ENCODE measurements at regions not wholly inside any gene's neighbourhood (a gene's known extent, or its start where the extent isn't known, plus 50 kb on each side); places are given as distances from the start of the nearest gene placed in this dataset.

DNA sequence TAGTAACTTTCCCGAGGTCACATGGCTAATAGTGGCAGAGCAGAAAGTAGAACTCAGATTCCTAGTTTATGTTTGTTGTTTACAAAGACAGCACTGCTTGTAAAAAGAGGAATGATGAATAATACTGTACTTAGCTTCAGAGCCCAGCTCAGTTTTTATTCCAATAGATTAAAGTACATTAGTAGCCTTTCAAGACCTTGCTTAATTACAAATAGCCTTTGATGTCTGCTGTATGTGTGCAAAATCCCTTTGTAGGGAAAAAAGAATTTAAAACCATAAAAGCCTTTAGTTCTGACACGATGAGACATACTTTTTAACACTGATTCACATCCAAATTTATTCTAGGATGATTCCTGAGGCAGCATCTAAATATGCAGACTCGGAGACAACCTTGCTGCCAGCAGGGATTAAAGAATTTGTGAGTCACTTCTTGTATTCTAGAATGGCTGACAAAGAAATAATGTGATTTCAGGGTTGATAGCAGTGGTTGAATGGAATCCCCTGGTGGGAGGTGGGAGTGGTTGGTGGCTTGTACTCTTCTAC lies 324.2 kb upstream of the TGFBR2 start:
- Histone ChIP-seq H4K5ac (ENCODE audit: low read depth, low read length) (no peak overlapping the region), H4K20me1 (ENCODE audit: insufficient read depth, low read length) (no peaks in the 10 kb centered on the region), H2AFZ (replicated peaks; ENCODE audit: low read length, poor library complexity) (no peak overlapping the region), H3K4me1 (ENCODE audit: control insufficient read depth, insufficient read depth, low read length) (peaks cover 5% of the 10 kb centered on the region), H3K4ac (ENCODE audit: low read depth, low read length) (no peak overlapping the region), H3K27ac (ENCODE audit: insufficient read depth, low read length) (no peak overlapping the region), H4K91ac (ENCODE audit: insufficient read depth, low read depth, low read length) (no peak overlapping the region), H3K9me1 (ENCODE audit: insufficient read depth, low read length) (no peaks in the 10 kb centered on the region), H3K14ac (replicated peaks; ENCODE audit: low read depth, low read length) (no peak overlapping the region), H2AK9ac (replicated peaks; ENCODE audit: low read depth, low read length, poor library complexity) (no peak overlapping the region), H3K4me3 (ENCODE audit: insufficient read depth, low read depth, low read length) (no peak overlapping the region), H3K23ac (ENCODE audit: low read depth, low read length) (no peak overlapping the region), H3K18ac (ENCODE audit: low read depth, low read length) (no peak overlapping the region), H3K9ac (ENCODE audit: low read depth, low read length) (no peak overlapping the region), H2BK5ac (ENCODE audit: low read depth, low read length, poor library complexity, severe bottlenecking) (no peak overlapping the region), H2BK20ac (ENCODE audit: low read depth, low read length) (peak overlapping the region; percentile 79; the same call in 1 of the 2 replicates), H2BK120ac (ENCODE audit: low read depth, low read length) (0 out of 2 replicates have a peak overlapping the region, but pooled peaks have one; percentile 5), H3K9me3 (ENCODE audit: control insufficient read depth, insufficient read depth, low read length) (no peaks in the 10 kb centered on the region), H4K8ac (ENCODE audit: low read depth in 2 of 2, low read length in 2 of 2) (no peak overlapping the region), H3K56ac (ENCODE audit: extremely low read depth, insufficient read depth, low read length) (no peak overlapping the region), H3K36me3 (ENCODE audit: control insufficient read depth, insufficient read depth, low read length) (no peaks in the 10 kb centered on the region), H2BK15ac (ENCODE audit: low read depth, low read length) (no peak overlapping the region; the same call in 2 of the 3 replicates), H3K4me2 (ENCODE audit: low read depth, low read length) (no peak overlapping the region), H2AK5ac (ENCODE audit: low read depth, low read length) (no peak overlapping the region), H3K27me3 (ENCODE audit: control insufficient read depth, insufficient read depth, low read length) (no peaks in the 10 kb centered on the region), H3K79me1 (ENCODE audit: low read depth in 1 of 2, low read length in 2 of 2) (no peaks in the 10 kb centered on the region)
- intact Hi-C loops (cut with micrococcal nuclease): no loop called here
- DNase-seq (peak; percentile 93), ATAC-seq (ENCODE audit: low read depth) (peak; percentile 90)
- no peak for TF ChIP-seq BHLHE40 (IDR thresholded peaks at IDR 0.05; ENCODE audit: low read depth, low read length)
- TF ChIP-seq POLR2A (IDR thresholded peaks at IDR 0.05; ENCODE audit: low read depth, low read length): no peak
- TF ChIP-seq SMC3 (IDR thresholded peaks at IDR 0.05; ENCODE audit: low read depth, low read length): no peak
- no peak for TF ChIP-seq MXI1 (IDR thresholded peaks at IDR 0.05; ENCODE audit: borderline replicate concordance, low read depth, low read length)
- no peak for TF ChIP-seq ELK1 (IDR thresholded peaks at IDR 0.05; ENCODE audit: borderline replicate concordance, low read depth, low read length)
- peak; percentile 12; the same call in 1 of the 2 replicates for TF ChIP-seq RAD21 (IDR thresholded peaks at IDR 0.05; ENCODE audit: low read length)
- TF ChIP-seq, protein P1, sequence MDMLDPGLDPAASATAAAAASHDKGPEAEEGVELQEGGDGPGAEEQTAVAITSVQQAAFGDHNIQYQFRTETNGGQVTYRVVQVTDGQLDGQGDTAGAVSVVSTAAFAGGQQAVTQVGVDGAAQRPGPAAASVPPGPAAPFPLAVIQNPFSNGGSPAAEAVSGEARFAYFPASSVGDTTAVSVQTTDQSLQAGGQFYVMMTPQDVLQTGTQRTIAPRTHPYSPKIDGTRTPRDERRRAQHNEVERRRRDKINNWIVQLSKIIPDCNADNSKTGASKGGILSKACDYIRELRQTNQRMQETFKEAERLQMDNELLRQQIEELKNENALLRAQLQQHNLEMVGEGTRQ (IDR thresholded peaks at IDR 0.05; ENCODE audit: low read depth, low read length): no peak
- no peak for TF ChIP-seq RCOR1 (IDR thresholded peaks at IDR 0.05; ENCODE audit: insufficient replicate concordance, low read length)
- TF ChIP-seq RFX5 (IDR thresholded peaks at IDR 0.05; ENCODE audit: low read depth, low read length): no peak
- no peak; the same call in 1 of the 2 replicates for TF ChIP-seq CTCF (conservative IDR thresholded peaks at IDR 0.05; ENCODE audit: low read depth, low read length)
- TF ChIP-seq MAFK (IDR thresholded peaks at IDR 0.05; ENCODE audit: low read depth, low read length): peak; percentile 63
- no peak for TF ChIP-seq MAZ (IDR thresholded peaks at IDR 0.05; ENCODE audit: borderline replicate concordance, low read depth, low read length)
- peak; percentile 80 for TF ChIP-seq FOS (IDR thresholded peaks at IDR 0.05; ENCODE audit: low read depth, low read length)
- no peak for TF ChIP-seq NFE2L2 (IDR thresholded peaks at IDR 0.05; ENCODE audit: low read depth, low read length)
- TF ChIP-seq CEBPB (IDR thresholded peaks at IDR 0.05; ENCODE audit: low read depth, low read length): no peak
- TF ChIP-seq CHD1 (IDR thresholded peaks at IDR 0.05; ENCODE audit: low read depth, low read length): no peak
- BruUV-seq (replicated peaks): no TSS peak
- dilution Hi-C loops (cut with HindIII; ENCODE audit: low sequenced_read_pairs, unreplicated experiment): no loop called here
- ChIA-PET CTCF (no interaction called here), POLR2A (ENCODE audit: unreplicated experiment) (no interaction called here)
- in situ Hi-C loops (cut with MboI; ENCODE audit: low sequenced_read_pairs): no loop called here
- no CpG with 5 or more reads among the region's 3 CpGs for WGBS, 2 experiments (ENCODE audit: extremely low coverage in 2 of 2, insufficient read length in 1 of 2)

All from IMR-90 (cell line).